GM06990 (cell line): ENCODE measurements at regions not wholly inside any gene's neighbourhood (a gene's known extent, or its start where the extent isn't known, plus 50 kb on each side); places are given as distances from the start of the nearest gene placed in this dataset.

Source experiments
- DNase-seq: peaks from one replicate; pipeline ENCODE4 v3.0.0-alpha.2; 2011; ENCODE audit not compliant: insufficient read length; ENCODE audit errors: extremely low read depth
- H3K27me3 ChIP-seq: replicated peaks from 2 replicates; pipeline ENCODE4 v1.6.0; 2011; ENCODE audit warnings: low read length; ENCODE audit not compliant: control insufficient read depth, insufficient read depth
- H3K36me3 ChIP-seq: 2 replicates; pipeline ENCODE4 v1.5.1; 2011; ENCODE audit warnings: low read length; ENCODE audit not compliant: control insufficient read depth, insufficient read depth
- H3K4me3 ChIP-seq: replicated peaks from 2 replicates; pipeline ENCODE4 v1.5.1; 2011; ENCODE audit warnings: low read depth, mild to moderate bottlenecking, control low read depth, low read length
- CTCF ChIP-seq: IDR thresholded peaks from 2 replicates; pipeline ENCODE4 v1.5.1; 2011; ENCODE audit warnings: low read length, control low read depth, mild to moderate bottlenecking, inconsistent platforms; ENCODE audit not compliant: insufficient read depth, poor library complexity, severe bottlenecking

GRCh38 chr9:135356021-135356420 lies 123.6 kb upstream of the PPP1R26 start:
- no peak for DNase-seq
- no peaks in the 10 kb centered on the region for H3K36me3 ChIP-seq
- TF ChIP-seq CTCF, result no peak
- H3K4me3 ChIP-seq, result no peak overlapping the region
- no peaks in the 10 kb centered on the region; the same call in 1 of the 2 replicates for H3K27me3 ChIP-seq

GRCh38 chr9:135356796-135357195 lies 122.8 kb upstream of the PPP1R26 start:
- no peak overlapping the region for H3K4me3 ChIP-seq
- no peaks in the 10 kb centered on the region; the same call in 1 of the 2 replicates for H3K27me3 ChIP-seq
- no peaks in the 10 kb centered on the region for H3K36me3 ChIP-seq
- no peak for DNase-seq
- no peak for TF ChIP-seq CTCF

GRCh38 chr9:135357863-135358551 lies 121.6 kb upstream of the PPP1R26 start:
- no peaks in the 10 kb centered on the region; the same call in 1 of the 2 replicates for H3K27me3 ChIP-seq
- DNase-seq, result no peak

GRCh38 chr9:135358552-135358940 lies 121.0 kb upstream of the PPP1R26 start:
- DNase-seq, result no peak
- Histone ChIP-seq H3K4me3 (no peak overlapping the region), H3K36me3 (no peaks in the 10 kb centered on the region), H3K27me3 (no peaks in the 10 kb centered on the region; the same call in 1 of the 2 replicates)
- no peak for TF ChIP-seq CTCF

More at GRCh38 chr9:135357863-135358551, 121.6 kb upstream of the PPP1R26 start:
- TF ChIP-seq CTCF, result no peak
- Histone ChIP-seq H3K36me3 (no peaks in the 10 kb centered on the region), H3K4me3 (no peak overlapping the region)

- DNase-seq, result no peak
- H3K4me3 ChIP-seq, result no peak overlapping the region
- no peaks in the 10 kb centered on the region for H3K36me3 ChIP-seq
- H3K27me3 ChIP-seq, result no peaks in the 10 kb centered on the region; the same call in 1 of the 2 replicates
- no peak for TF ChIP-seq CTCF
Observed at GRCh38 chr9:135359764-135360163, 119.8 kb upstream of the PPP1R26 start.
